HepG2 (cell line): ENCODE measurements at regions not wholly inside any gene's neighbourhood (a gene's known extent, or its start where the extent isn't known, plus 50 kb on each side); places are given as distances from the start of the nearest gene placed in this dataset.
A peak's percentile ranks its signal among the peaks of the same experiment; 100 is the strongest.

ENCODE experiments used
- BRCA1 ChIP-seq: sonication (generic); formaldehyde crosslinking; IDR thresholded peaks from 2 replicates; pipeline ENCODE4 v1.4.0; 2020; ENCODE audit warnings: missing genetic modification reagents
- CHD4 ChIP-seq: fragments of 200-600 bp; sonication (generic); IDR thresholded peaks from 2 replicates; pipeline ENCODE4 v1.7.0; 2017; ENCODE audit warnings: mild to moderate bottlenecking, low read length, borderline replicate concordance
- EHMT2 ChIP-seq: fragments of 200-600 bp; sonication (generic); IDR thresholded peaks from 2 replicates; pipeline ENCODE4 v1.7.0; 2017; ENCODE audit warnings: antibody characterized with exemption, low read depth, low read length, borderline replicate concordance
- IRF2 ChIP-seq: IDR thresholded peaks from 2 replicates; pipeline ENCODE4 v1.6.1; 2018; ENCODE audit warnings: missing genetic modification reagents, missing compliant biosample characterization
- JUNB ChIP-seq: sonication (generic); formaldehyde crosslinking; IDR thresholded peaks from 2 replicates; pipeline ENCODE4 v1.8.0; 2022; ENCODE audit warnings: missing genetic modification reagents, mild to moderate bottlenecking, borderline replicate concordance
- MED13 ChIP-seq: sonication (generic); formaldehyde crosslinking; IDR thresholded peaks from 2 replicates; pipeline ENCODE4 v1.5.0; 2020; ENCODE audit warnings: missing genetic modification reagents
- MEIS1 ChIP-seq: sonication (generic); formaldehyde crosslinking; IDR thresholded peaks from 2 replicates; pipeline ENCODE4 v1.9.0; 2021; ENCODE audit warnings: mild to moderate bottlenecking, missing genetic modification reagents, moderate library complexity, borderline replicate concordance
- NFE2 ChIP-seq: sonication (generic); formaldehyde crosslinking; IDR thresholded peaks from 2 replicates; pipeline ENCODE4 v1.4.0; 2020; ENCODE audit warnings: missing genetic modification reagents
- NFYB ChIP-seq: sonication (generic); formaldehyde crosslinking; IDR thresholded peaks from 2 replicates; pipeline ENCODE4 v1.4.0; 2020; ENCODE audit warnings: missing genetic modification reagents
- PHB2 ChIP-seq: fragments of 450-650 bp; IDR thresholded peaks from 2 replicates; pipeline ENCODE4 v1.6.1; 2018; ENCODE audit not compliant: partially characterized antibody
- RFX1 ChIP-seq: fragments of 450-650 bp; IDR thresholded peaks from 2 replicates; pipeline ENCODE4 v1.6.1; 2017
- TBX2 ChIP-seq: sonication (generic); formaldehyde crosslinking; IDR thresholded peaks from 2 replicates; pipeline ENCODE4 v1.5.0; 2020; ENCODE audit warnings: missing genetic modification reagents, mild to moderate bottlenecking, borderline replicate concordance
- ZC3H4 ChIP-seq: sonication (generic); formaldehyde crosslinking; IDR thresholded peaks from 2 replicates; pipeline ENCODE4 v1.4.0; 2020; ENCODE audit warnings: missing genetic modification reagents, borderline replicate concordance
- ZFP36 ChIP-seq: fragments of 150-350 bp; IDR thresholded peaks from 2 replicates; pipeline ENCODE4 v1.6.1; 2018; ENCODE audit warnings: borderline replicate concordance, low read length, low read depth; ENCODE audit not compliant: partially characterized antibody
- ZFX ChIP-seq: sonication (generic); formaldehyde crosslinking; IDR thresholded peaks from 2 replicates; pipeline ENCODE4 v1.4.0; 2020; ENCODE audit warnings: mild to moderate bottlenecking, low read depth, missing genetic modification reagents, moderate library complexity
- ZMYM4 ChIP-seq: sonication (generic); formaldehyde crosslinking; IDR thresholded peaks from 2 replicates; pipeline ENCODE4 v1.8.1; 2023; ENCODE audit warnings: mild to moderate bottlenecking, missing genetic modification reagents
- ZNF264 ChIP-seq: sonication (generic); formaldehyde crosslinking; IDR thresholded peaks from 2 replicates; pipeline ENCODE4 v1.4.0; 2020; ENCODE audit warnings: missing genetic modification reagents
- ZNF446 ChIP-seq: sonication (generic); formaldehyde crosslinking; IDR thresholded peaks from 2 replicates; pipeline ENCODE4 v1.5.0; 2020; ENCODE audit warnings: mild to moderate bottlenecking, missing genetic modification reagents
- ZNF703 ChIP-seq: sonication (generic); formaldehyde crosslinking; IDR thresholded peaks from 2 replicates; pipeline ENCODE4 v1.5.1; 2020; ENCODE audit warnings: missing genetic modification reagents, mild to moderate bottlenecking, moderate library complexity, borderline replicate concordance
- ZZZ3 ChIP-seq: sonication (generic); formaldehyde crosslinking; IDR thresholded peaks from 2 replicates; pipeline ENCODE4 v1.4.0; 2020; ENCODE audit warnings: missing genetic modification reagents, mild to moderate bottlenecking, borderline replicate concordance
- TF ChIP-seq, protein P1 (sequence below): sonication (generic); formaldehyde crosslinking; IDR thresholded peaks from 2 replicates; pipeline ENCODE4 v1.4.0; 2020; ENCODE audit warnings: missing genetic modification reagents, borderline replicate concordance
- TF ChIP-seq, protein P2 (sequence below): sonication (generic); formaldehyde crosslinking; IDR thresholded peaks from 2 replicates; pipeline ENCODE4 v1.4.0; 2020; ENCODE audit warnings: missing genetic modification reagents
- TF ChIP-seq, protein P3 (sequence below): sonication (generic); formaldehyde crosslinking; IDR thresholded peaks from 2 replicates; pipeline ENCODE4 v1.8.1; 2023; ENCODE audit warnings: missing genetic modification reagents, mild to moderate bottlenecking, borderline replicate concordance
- TF ChIP-seq, protein P4 (sequence below): sonication (generic); formaldehyde crosslinking; IDR thresholded peaks from 2 replicates; pipeline ENCODE4 v1.5.0; 2020; ENCODE audit warnings: missing genetic modification reagents

DNA sequence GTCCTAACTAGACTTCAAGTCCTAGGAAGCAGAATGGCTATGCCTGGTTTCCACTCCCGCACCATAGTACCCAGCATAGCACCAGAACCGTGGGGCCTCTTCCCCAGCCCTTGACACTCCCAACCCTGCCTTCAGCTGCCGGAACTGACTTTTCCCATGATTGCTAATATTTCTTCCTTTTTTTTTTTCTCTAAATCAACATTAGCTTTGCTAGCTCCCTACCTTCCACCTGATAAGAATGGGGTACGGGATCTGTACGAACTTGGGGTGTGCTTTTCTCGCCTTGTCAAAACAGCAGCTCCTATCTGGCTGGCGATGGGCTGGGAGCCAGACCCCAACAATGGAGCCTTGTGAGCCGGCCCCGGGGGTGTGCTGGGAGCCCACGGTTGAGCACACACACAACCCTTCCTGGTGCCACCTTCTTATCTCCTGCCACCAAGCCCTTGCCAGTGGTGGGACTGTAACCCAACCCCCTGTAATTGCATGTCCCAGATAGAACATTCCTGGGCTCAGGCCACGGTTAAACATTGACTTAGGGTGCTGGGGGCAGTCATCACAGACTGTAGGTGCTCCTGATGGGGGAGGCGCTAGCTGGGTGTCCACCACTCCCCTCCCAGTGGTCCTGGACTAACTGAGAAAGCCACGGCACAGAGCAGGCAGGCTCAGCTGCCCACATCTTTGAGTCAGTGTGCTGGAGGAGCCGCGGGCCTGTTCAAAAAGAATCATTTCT, 213.0 kb upstream of the HAAO start (continued):
- TF ChIP-seq ZNF446 (CRISPR knock-in tag) (no peak; the same call in 1 of the 2 replicates), PHB2 (no peak), CHD4 (peak; percentile 96), EHMT2 (peak; percentile 34; the same call in 1 of the 2 replicates), MEIS1 (CRISPR knock-in tag) (peak; percentile 21; the same call in 1 of the 2 replicates), ZNF703 (CRISPR knock-in tag) (no peak; the same call in 1 of the 2 replicates), NFE2 (no peak), ZNF264 (CRISPR knock-in tag) (peak; percentile 49; the same call in 1 of the 2 replicates), ZC3H4 (CRISPR knock-in tag) (no peak), ZFX (CRISPR knock-in tag) (peak; percentile 72), NFYB (CRISPR knock-in tag) (no peak), MED13 (CRISPR knock-in tag) (peak; percentile 97), ZMYM4 (CRISPR knock-in tag) (peak; percentile 90), ZFP36 (no peak), RFX1 (no peak), JUNB (CRISPR knock-in tag) (no peak), IRF2 (peak; percentile 93), ZZZ3 (CRISPR knock-in tag) (no peak), BRCA1 (CRISPR knock-in tag) (no peak), TBX2 (CRISPR knock-in tag) (peak; percentile 99)
- TF ChIP-seq, protein P1, sequence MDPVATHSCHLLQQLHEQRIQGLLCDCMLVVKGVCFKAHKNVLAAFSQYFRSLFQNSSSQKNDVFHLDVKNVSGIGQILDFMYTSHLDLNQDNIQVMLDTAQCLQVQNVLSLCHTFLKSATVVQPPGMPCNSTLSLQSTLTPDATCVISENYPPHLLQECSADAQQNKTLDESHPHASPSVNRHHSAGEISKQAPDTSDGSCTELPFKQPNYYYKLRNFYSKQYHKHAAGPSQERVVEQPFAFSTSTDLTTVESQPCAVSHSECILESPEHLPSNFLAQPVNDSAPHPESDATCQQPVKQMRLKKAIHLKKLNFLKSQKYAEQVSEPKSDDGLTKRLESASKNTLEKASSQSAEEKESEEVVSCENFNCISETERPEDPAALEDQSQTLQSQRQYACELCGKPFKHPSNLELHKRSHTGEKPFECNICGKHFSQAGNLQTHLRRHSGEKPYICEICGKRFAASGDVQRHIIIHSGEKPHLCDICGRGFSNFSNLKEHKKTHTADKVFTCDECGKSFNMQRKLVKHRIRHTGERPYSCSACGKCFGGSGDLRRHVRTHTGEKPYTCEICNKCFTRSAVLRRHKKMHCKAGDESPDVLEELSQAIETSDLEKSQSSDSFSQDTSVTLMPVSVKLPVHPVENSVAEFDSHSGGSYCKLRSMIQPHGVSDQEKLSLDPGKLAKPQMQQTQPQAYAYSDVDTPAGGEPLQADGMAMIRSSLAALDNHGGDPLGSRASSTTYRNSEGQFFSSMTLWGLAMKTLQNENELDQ (CRISPR knock-in tag): no peak; the same call in 1 of the 2 replicates
- TF ChIP-seq, protein P2, sequence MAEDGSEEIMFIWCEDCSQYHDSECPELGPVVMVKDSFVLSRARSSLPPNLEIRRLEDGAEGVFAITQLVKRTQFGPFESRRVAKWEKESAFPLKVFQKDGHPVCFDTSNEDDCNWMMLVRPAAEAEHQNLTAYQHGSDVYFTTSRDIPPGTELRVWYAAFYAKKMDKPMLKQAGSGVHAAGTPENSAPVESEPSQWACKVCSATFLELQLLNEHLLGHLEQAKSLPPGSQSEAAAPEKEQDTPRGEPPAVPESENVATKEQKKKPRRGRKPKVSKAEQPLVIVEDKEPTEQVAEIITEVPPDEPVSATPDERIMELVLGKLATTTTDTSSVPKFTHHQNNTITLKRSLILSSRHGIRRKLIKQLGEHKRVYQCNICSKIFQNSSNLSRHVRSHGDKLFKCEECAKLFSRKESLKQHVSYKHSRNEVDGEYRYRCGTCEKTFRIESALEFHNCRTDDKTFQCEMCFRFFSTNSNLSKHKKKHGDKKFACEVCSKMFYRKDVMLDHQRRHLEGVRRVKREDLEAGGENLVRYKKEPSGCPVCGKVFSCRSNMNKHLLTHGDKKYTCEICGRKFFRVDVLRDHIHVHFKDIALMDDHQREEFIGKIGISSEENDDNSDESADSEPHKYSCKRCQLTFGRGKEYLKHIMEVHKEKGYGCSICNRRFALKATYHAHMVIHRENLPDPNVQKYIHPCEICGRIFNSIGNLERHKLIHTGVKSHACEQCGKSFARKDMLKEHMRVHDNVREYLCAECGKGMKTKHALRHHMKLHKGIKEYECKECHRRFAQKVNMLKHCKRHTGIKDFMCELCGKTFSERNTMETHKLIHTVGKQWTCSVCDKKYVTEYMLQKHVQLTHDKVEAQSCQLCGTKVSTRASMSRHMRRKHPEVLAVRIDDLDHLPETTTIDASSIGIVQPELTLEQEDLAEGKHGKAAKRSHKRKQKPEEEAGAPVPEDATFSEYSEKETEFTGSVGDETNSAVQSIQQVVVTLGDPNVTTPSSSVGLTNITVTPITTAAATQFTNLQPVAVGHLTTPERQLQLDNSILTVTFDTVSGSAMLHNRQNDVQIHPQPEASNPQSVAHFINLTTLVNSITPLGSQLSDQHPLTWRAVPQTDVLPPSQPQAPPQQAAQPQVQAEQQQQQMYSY (CRISPR knock-in tag): no peak; the same call in 1 of the 2 replicates
- TF ChIP-seq, protein P3, sequence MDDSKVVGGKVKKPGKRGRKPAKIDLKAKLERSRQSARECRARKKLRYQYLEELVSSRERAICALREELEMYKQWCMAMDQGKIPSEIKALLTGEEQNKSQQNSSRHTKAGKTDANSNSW: no peak; the same call in 1 of the 2 replicates
- TF ChIP-seq, protein P4, sequence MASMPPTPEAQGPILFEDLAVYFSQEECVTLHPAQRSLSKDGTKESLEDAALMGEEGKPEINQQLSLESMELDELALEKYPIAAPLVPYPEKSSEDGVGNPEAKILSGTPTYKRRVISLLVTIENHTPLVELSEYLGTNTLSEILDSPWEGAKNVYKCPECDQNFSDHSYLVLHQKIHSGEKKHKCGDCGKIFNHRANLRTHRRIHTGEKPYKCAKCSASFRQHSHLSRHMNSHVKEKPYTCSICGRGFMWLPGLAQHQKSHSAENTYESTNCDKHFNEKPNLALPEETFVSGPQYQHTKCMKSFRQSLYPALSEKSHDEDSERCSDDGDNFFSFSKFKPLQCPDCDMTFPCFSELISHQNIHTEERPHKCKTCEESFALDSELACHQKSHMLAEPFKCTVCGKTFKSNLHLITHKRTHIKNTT (CRISPR knock-in tag): no peak
